Calu3 (cell line): ENCODE measurements at regions not wholly inside any gene's neighbourhood (a gene's known extent, or its start where the extent isn't known, plus 50 kb on each side); places are given as distances from the start of the nearest gene placed in this dataset.

Source experiments
- BruUV-seq: library from RNA; stranded (reverse); fragments of 400-500 nt; replicated peaks from 2 replicates; lab custom pipeline; 2021; lab: Mats Ljungman, UMichigan
- CTCF ChIA-PET: fragments of 300-600 bp; sonication (Branson Sonifier 250); formaldehyde crosslinking; loops from one replicate; lab custom pipeline; 2022; ENCODE audit warnings: antibody characterized with exemption; lab: Charles Lee
- DNase-seq: peaks from one replicate; pipeline ENCODE4 v3.0.0; 2022
- H3K27ac Mint-ChIP-seq: one replicate; pipeline ENCODE4 v1.8.0; 2022; ENCODE audit warnings: mixed read lengths; ENCODE audit not compliant: unreplicated experiment
- H3K27me3 Mint-ChIP-seq: one replicate; pipeline ENCODE4 v1.8.0; 2022; ENCODE audit warnings: mixed read lengths; ENCODE audit not compliant: unreplicated experiment
- H3K36me3 Mint-ChIP-seq: one replicate; pipeline ENCODE4 v1.8.0; 2022; ENCODE audit warnings: mild to moderate bottlenecking, moderate library complexity, mixed read lengths; ENCODE audit not compliant: insufficient read depth, unreplicated experiment
- H3K4me1 Mint-ChIP-seq: one replicate; pipeline ENCODE4 v1.8.0; 2022; ENCODE audit warnings: mild to moderate bottlenecking, low read depth, mixed read lengths; ENCODE audit not compliant: unreplicated experiment
- H3K4me3 Mint-ChIP-seq: one replicate; pipeline ENCODE4 v1.8.0; 2022; ENCODE audit warnings: mild to moderate bottlenecking, low read depth, moderate library complexity, mixed read lengths; ENCODE audit not compliant: unreplicated experiment
- H3K9me3 Mint-ChIP-seq: one replicate; pipeline ENCODE4 v1.8.0; 2022; ENCODE audit warnings: low read depth, mixed read lengths; ENCODE audit not compliant: unreplicated experiment
- intact Hi-C: fragments of 100-400 bp; cut with micrococcal nuclease; formaldehyde crosslinking; loops from one replicate; pipeline ENCODE4 v1.10.0; 2022; ENCODE audit not compliant: unreplicated experiment
- TF ChIP-seq, protein P1 (sequence below): fragments of 200-600 bp; IDR thresholded peaks from one replicate; pipeline ENCODE4 v1.8.0; 2022; ENCODE audit warnings: antibody characterized with exemption; ENCODE audit not compliant: unreplicated experiment

DNA sequence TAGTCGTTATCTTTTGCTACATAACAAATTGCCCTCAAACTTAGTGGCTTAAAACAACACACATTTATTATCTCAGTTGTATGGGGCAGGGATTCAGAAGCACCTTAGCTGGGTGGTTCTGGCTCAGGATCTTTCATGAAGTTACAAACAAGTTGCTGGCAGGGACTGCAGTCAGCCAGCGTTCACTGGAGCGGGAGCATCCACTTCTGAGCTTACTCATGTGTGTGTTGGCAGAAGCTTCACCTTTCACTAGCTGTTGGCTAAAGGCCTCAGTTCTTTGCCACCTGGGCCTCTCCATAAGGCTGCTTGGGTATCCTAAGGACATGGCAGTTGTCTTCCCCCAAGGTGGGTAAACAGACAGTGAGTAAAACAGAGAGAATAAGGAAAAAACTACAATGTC is 365.7 kb downstream of the RPS29 start:
- Mint-ChIP-seq H3K27ac (no peak overlapping the region), H3K9me3 (peaks cover 3% of the 10 kb centered on the region), H3K4me1 (no peaks in the 10 kb centered on the region), H3K36me3 (no peaks in the 10 kb centered on the region), H3K27me3 (no peaks in the 10 kb centered on the region), H3K4me3 (no peak overlapping the region)
- TF ChIP-seq, protein P1, sequence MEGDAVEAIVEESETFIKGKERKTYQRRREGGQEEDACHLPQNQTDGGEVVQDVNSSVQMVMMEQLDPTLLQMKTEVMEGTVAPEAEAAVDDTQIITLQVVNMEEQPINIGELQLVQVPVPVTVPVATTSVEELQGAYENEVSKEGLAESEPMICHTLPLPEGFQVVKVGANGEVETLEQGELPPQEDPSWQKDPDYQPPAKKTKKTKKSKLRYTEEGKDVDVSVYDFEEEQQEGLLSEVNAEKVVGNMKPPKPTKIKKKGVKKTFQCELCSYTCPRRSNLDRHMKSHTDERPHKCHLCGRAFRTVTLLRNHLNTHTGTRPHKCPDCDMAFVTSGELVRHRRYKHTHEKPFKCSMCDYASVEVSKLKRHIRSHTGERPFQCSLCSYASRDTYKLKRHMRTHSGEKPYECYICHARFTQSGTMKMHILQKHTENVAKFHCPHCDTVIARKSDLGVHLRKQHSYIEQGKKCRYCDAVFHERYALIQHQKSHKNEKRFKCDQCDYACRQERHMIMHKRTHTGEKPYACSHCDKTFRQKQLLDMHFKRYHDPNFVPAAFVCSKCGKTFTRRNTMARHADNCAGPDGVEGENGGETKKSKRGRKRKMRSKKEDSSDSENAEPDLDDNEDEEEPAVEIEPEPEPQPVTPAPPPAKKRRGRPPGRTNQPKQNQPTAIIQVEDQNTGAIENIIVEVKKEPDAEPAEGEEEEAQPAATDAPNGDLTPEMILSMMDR, result no peak
- no peak for DNase-seq
- BruUV-seq, result no TSS peak
- intact Hi-C loops, result no loop called here
- CTCF ChIA-PET, result no interaction called here

DNA sequence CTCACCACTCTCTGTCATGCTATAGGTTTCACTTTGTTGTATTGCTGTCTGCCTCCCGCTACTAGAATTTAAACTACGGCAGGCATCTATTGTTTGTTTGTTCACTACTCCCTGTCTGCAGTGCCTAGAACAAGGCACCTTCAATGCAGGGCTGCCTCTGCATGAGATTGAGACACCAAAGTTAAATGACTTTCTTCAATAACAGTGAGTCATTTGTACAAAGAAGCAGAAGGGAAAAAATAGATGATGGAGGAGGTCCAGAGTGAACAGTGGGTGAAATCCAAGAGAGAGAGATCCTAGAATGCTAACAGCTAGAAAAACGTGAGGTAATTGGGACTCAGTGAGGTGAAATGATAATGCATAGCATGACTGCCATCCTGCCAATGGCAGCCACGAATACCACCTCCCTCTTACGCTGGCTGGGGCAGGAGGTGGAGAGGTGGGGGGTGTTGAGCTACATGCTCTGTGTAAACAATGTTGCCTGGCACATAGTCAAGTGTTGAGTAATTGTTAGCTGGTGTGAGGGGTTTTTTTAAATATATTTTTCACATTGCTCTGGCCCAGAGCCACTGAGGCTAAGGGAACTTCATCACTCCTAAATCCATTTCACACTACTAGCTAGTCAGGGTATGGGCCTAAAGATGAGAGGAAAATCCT is 367.6 kb downstream of the RPS29 start:
- CTCF ChIA-PET, result no interaction called here

DNA sequence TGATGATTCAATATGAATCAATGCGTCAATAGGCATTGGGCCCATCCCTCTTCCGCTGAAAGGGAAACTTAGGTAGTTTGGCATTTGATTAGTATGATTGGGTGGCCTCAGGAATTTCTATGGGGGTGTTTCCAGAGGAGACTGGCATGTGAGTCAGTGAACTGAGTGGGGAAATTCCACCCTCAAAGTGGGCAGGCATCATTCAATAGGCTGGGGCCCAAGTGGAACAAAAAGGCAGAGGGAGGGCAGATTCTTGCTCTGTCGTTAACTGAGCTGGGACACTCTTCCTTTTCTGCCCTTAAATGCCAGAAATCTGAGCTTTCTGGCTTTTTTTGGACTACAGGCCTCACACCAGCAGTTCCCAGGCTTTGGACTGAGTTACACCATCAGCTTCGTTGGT is 373.5 kb downstream of the RPS29 start:
- H3K9me3 Mint-ChIP-seq, result no peaks in the 10 kb centered on the region
- TF ChIP-seq, protein P1, result no peak
- no peaks in the 10 kb centered on the region for H3K4me1 Mint-ChIP-seq
- no TSS peak for BruUV-seq
- DNase-seq, result no peak
- CTCF ChIA-PET, result no interaction called here
- intact Hi-C loops, result no loop called here
- no peak overlapping the region for H3K4me3 Mint-ChIP-seq
- H3K27me3 Mint-ChIP-seq, result no peaks in the 10 kb centered on the region
- no peak overlapping the region for H3K27ac Mint-ChIP-seq
- no peaks in the 10 kb centered on the region for H3K36me3 Mint-ChIP-seq

More for the DNA sequence above, 367.6 kb downstream of the RPS29 start:
- Mint-ChIP-seq H3K4me3 (no peak overlapping the region), H3K4me1 (no peaks in the 10 kb centered on the region), H3K36me3 (no peaks in the 10 kb centered on the region), H3K27me3 (no peaks in the 10 kb centered on the region), H3K9me3 (peaks cover 3% of the 10 kb centered on the region), H3K27ac (no peak overlapping the region)
- BruUV-seq, result no TSS peak
- intact Hi-C loops, result no loop called here
- no peak for DNase-seq
- TF ChIP-seq, protein P1, result no peak

DNA sequence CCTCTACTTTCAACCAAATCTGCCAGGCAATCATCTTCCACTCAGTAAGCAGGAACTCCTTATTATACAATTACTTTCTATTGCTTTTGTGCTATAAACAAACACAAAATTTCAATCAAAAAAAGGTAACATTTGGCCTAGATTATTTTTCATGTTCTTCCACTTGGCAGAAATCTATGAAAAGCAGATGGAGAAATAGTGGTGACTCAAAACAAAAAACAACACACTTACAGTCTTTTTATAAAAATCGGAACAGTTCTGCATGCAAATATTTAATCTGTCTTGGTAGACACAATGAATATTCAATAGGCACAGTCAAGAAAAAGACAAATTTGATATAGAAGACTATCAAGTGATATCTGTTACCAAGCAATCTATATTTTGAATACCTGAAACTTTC is 376.8 kb downstream of the RPS29 start:
- no peaks in the 10 kb centered on the region for H3K9me3 Mint-ChIP-seq
- DNase-seq, result no peak
- CTCF ChIA-PET, result no interaction called here
- no peaks in the 10 kb centered on the region for H3K27me3 Mint-ChIP-seq
- no peaks in the 10 kb centered on the region for H3K36me3 Mint-ChIP-seq
- TF ChIP-seq, protein P1, result no peak
- H3K27ac Mint-ChIP-seq, result no peak overlapping the region
- no peak overlapping the region for H3K4me3 Mint-ChIP-seq
- intact Hi-C loops, result no loop called here
- H3K4me1 Mint-ChIP-seq, result no peaks in the 10 kb centered on the region
- no TSS peak for BruUV-seq
